ENCODE measurements at regions not wholly inside any gene's neighbourhood (a gene's known extent, or its start where the extent isn't known, plus 50 kb on each side); places are given as distances from the start of the nearest gene placed in this dataset.

GRCh38 chr14:81673930-81674329 is 140.3 kb upstream of the SEL1L start:
- Histone ChIP-seq H3K4me3 (ENCODE audit: low read depth, low read length, poor library complexity, severe bottlenecking) (no peak overlapping the region), H2AFZ (ENCODE audit: low read length) (no peak overlapping the region), H3K9me2 (ENCODE audit: insufficient read depth, low read length) (no peaks in the 10 kb centered on the region), H4K20me1 (ENCODE audit: insufficient read depth, low read length) (no peaks in the 10 kb centered on the region), H3K4me2 (ENCODE audit: low read length) (no peak overlapping the region), H3K27ac (ENCODE audit: low read depth, low read length, poor library complexity, severe bottlenecking) (no peak overlapping the region), H3K9me3 (ENCODE audit: low read length) (no peaks in the 10 kb centered on the region), H3K4me1 (ENCODE audit: insufficient read depth, low read length, poor library complexity, severe bottlenecking) (no peaks in the 10 kb centered on the region), H3K36me3 (ENCODE audit: insufficient read depth, low read length) (no peaks in the 10 kb centered on the region), H3K79me2 (ENCODE audit: insufficient read depth, low read depth, low read length) (no peaks in the 10 kb centered on the region)
- TF ChIP-seq EZH2phosphoT487 (IDR thresholded peaks at IDR 0.05; ENCODE audit: borderline replicate concordance, low read depth, low read length) (no peak), CTCF (conservative IDR thresholded peaks at IDR 0.05; ENCODE audit: low read length) (no peak)
- ChIA-PET CTCF (ENCODE audit: unreplicated experiment) (no interaction called here), POLR2A (interaction anchor here (0.7 to 1.2 kb wide), 2 partner anchors 14 to 51 kb away, joined by 3 to 4 read pairs; no protein-coding TSS in a partner anchor)
- no peak for DNase-seq (ENCODE audit: low spot score)
- no TSS peak for BruUV-seq (replicated peaks)
- intact Hi-C loops (cut with micrococcal nuclease; ENCODE audit: unreplicated experiment): no loop called here

- Histone ChIP-seq H3K27ac (ENCODE audit: low read depth, low read length, poor library complexity, severe bottlenecking) (no peak overlapping the region), H3K4me2 (ENCODE audit: low read length) (no peak overlapping the region), H3K9me2 (ENCODE audit: insufficient read depth, low read length) (no peaks in the 10 kb centered on the region), H2AFZ (ENCODE audit: low read length) (no peak overlapping the region), H3K79me2 (ENCODE audit: insufficient read depth, low read depth, low read length) (no peaks in the 10 kb centered on the region), H4K20me1 (ENCODE audit: insufficient read depth, low read length) (no peaks in the 10 kb centered on the region), H3K4me1 (ENCODE audit: insufficient read depth, low read length, poor library complexity, severe bottlenecking) (no peaks in the 10 kb centered on the region), H3K36me3 (ENCODE audit: insufficient read depth, low read length) (no peaks in the 10 kb centered on the region), H3K4me3 (ENCODE audit: low read depth, low read length, poor library complexity, severe bottlenecking) (no peak overlapping the region), H3K9me3 (ENCODE audit: low read length) (no peaks in the 10 kb centered on the region)
- CTCF ChIA-PET (ENCODE audit: unreplicated experiment): no interaction called here
- BruUV-seq (replicated peaks): no TSS peak
- no peak for DNase-seq (ENCODE audit: low spot score)
- POLR2A ChIA-PET: no interaction called here
- TF ChIP-seq EZH2phosphoT487 (IDR thresholded peaks at IDR 0.05; ENCODE audit: borderline replicate concordance, low read depth, low read length) (no peak), CTCF (conservative IDR thresholded peaks at IDR 0.05; ENCODE audit: low read length) (no peak)
- intact Hi-C loops (cut with micrococcal nuclease; ENCODE audit: unreplicated experiment): no loop called here
These were observed 142.7 kb upstream of the SEL1L start for GRCh38 chr14:81676395-81676794.

- Histone ChIP-seq H3K27ac (ENCODE audit: low read depth, low read length, poor library complexity, severe bottlenecking) (no peak overlapping the region), H2AFZ (ENCODE audit: low read length) (no peak overlapping the region), H3K9me2 (ENCODE audit: insufficient read depth, low read length) (no peaks in the 10 kb centered on the region), H3K9me3 (ENCODE audit: low read length) (no peaks in the 10 kb centered on the region), H3K36me3 (ENCODE audit: insufficient read depth, low read length) (no peaks in the 10 kb centered on the region), H3K4me2 (ENCODE audit: low read length) (no peak overlapping the region), H3K79me2 (ENCODE audit: insufficient read depth, low read depth, low read length) (no peaks in the 10 kb centered on the region), H3K4me3 (ENCODE audit: low read depth, low read length, poor library complexity, severe bottlenecking) (no peak overlapping the region), H3K4me1 (ENCODE audit: insufficient read depth, low read length, poor library complexity, severe bottlenecking) (no peaks in the 10 kb centered on the region), H4K20me1 (ENCODE audit: insufficient read depth, low read length) (no peaks in the 10 kb centered on the region)
- POLR2A ChIA-PET: no interaction called here
- intact Hi-C loops (cut with micrococcal nuclease; ENCODE audit: unreplicated experiment): no loop called here
- TF ChIP-seq CTCF (conservative IDR thresholded peaks at IDR 0.05; ENCODE audit: low read length): no peak
- no peak for TF ChIP-seq EZH2phosphoT487 (IDR thresholded peaks at IDR 0.05; ENCODE audit: borderline replicate concordance, low read depth, low read length)
- BruUV-seq (replicated peaks): no TSS peak
- CTCF ChIA-PET (ENCODE audit: unreplicated experiment): no interaction called here
- no peak for DNase-seq (ENCODE audit: low spot score)
These were observed 143.2 kb upstream of the SEL1L start for GRCh38 chr14:81676879-81677278.

All from OCI-LY7 (cell line).